ENCODE measurements at regions not wholly inside any gene's neighbourhood (a gene's known extent, or its start where the extent isn't known, plus 50 kb on each side); places are given as distances from the start of the nearest gene placed in this dataset.

DNA sequence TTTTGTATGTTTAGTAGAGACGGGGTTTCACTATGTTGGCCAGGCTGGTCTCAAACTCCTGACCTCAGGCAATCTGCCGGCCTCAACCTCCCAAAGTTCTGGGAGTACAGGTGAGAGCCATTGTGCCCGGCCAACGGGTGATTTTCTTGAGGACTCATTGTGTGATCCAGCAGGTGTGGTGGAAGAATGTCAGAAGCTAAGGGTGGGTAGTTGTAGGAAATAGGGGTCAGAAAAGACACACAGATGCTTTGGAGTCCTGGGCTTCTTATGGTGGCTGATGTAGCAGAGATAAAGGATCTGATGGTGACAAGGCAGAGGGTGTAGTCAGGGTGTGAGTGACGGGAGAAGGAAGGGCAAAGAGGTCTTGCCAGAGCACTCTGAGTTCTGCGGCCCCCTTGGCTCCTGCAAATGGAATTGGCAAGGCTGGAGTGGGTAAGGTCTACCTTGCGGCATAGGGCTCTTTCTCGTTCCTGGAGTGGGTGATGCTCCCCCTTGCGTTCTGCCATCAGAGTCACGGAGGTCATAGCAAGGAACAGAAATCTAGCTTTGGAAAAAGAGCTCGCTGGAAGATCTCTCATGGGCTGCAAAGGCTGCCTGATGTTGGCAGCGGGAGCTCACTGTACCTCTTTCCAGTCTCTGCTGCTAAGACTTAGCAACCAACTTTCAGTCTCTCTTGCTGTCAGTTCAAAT lies 97.2 kb downstream of the SREK1 start:
- H3K27me3 Mint-ChIP-seq (ENCODE audit: low read depth, unreplicated experiment) = peaks cover 12% of the 10 kb centered on the region
- Histone ChIP-seq H4K20me1 (ENCODE audit: insufficient read depth, low read length) (no peaks in the 10 kb centered on the region), H3K27ac (ENCODE audit: low read depth, low read length) (no peak overlapping the region), H3K9ac (ENCODE audit: low read length) (no peak overlapping the region), H3K4me1 (ENCODE audit: insufficient read depth, low read length) (peaks cover 15% of the 10 kb centered on the region), H3K27me3 (ENCODE audit: insufficient read depth, low read length) (no peaks in the 10 kb centered on the region), H3K4me3 (ENCODE audit: insufficient read depth, low read depth, low read length) (no peak overlapping the region), H3K4me2 (ENCODE audit: low read length) (no peak overlapping the region), H3K79me2 (ENCODE audit: insufficient read depth, low read length) (no peaks in the 10 kb centered on the region), H3K9me3 (ENCODE audit: insufficient read depth, low read depth, low read length) (no peaks in the 10 kb centered on the region), H2AFZ (ENCODE audit: low read depth, low read length) (no peak overlapping the region), H3K36me3 (ENCODE audit: insufficient read depth, low read length) (no peaks in the 10 kb centered on the region)
- H3K9me3 Mint-ChIP-seq (ENCODE audit: unreplicated experiment) = no peaks in the 10 kb centered on the region
- DNase-seq (ENCODE audit: low read depth) (no peak), FAIRE-seq (no peak)
- no peak overlapping the region for H3K27ac Mint-ChIP-seq (ENCODE audit: unreplicated experiment)
- no peak overlapping the region for H3K4me3 Mint-ChIP-seq (ENCODE audit: unreplicated experiment)
- no peak for TF ChIP-seq EZH2 (IDR thresholded peaks at IDR 0.05; ENCODE audit: insufficient read depth, low read length)
- TF ChIP-seq CTCF (IDR thresholded peaks at IDR 0.05; ENCODE audit: insufficient read depth, low read depth, low read length) = no peak
- no peaks in the 10 kb centered on the region for H3K36me3 Mint-ChIP-seq (ENCODE audit: low read depth, unreplicated experiment)
- no peaks in the 10 kb centered on the region for H3K4me1 Mint-ChIP-seq (ENCODE audit: low read depth, unreplicated experiment)

GRCh38 chr5:66242050-66242715 lies 98.1 kb downstream of the SREK1 start:
- no peaks in the 10 kb centered on the region for H3K79me2 ChIP-seq (ENCODE audit: insufficient read depth, low read length)
- no peak overlapping the region for H3K4me3 ChIP-seq (ENCODE audit: insufficient read depth, low read depth, low read length)
- no peak overlapping the region for H2AFZ ChIP-seq (ENCODE audit: low read depth, low read length)
- DNase-seq (ENCODE audit: low read depth) (peak; percentile 19), FAIRE-seq (no peak)
- H3K27me3 ChIP-seq (ENCODE audit: insufficient read depth, low read length) = no peaks in the 10 kb centered on the region
- no peak overlapping the region for H3K27ac Mint-ChIP-seq (ENCODE audit: unreplicated experiment)
- no peaks in the 10 kb centered on the region for H3K4me1 Mint-ChIP-seq (ENCODE audit: low read depth, unreplicated experiment)
- H3K27me3 Mint-ChIP-seq (ENCODE audit: low read depth, unreplicated experiment) = peaks cover 12% of the 10 kb centered on the region
- H3K9me3 ChIP-seq (ENCODE audit: insufficient read depth, low read depth, low read length) = no peaks in the 10 kb centered on the region
- H3K36me3 Mint-ChIP-seq (ENCODE audit: low read depth, unreplicated experiment) = no peaks in the 10 kb centered on the region
- no peak overlapping the region for H3K4me3 Mint-ChIP-seq (ENCODE audit: unreplicated experiment)
- H3K36me3 ChIP-seq (ENCODE audit: insufficient read depth, low read length) = no peaks in the 10 kb centered on the region
- H3K9me3 Mint-ChIP-seq (ENCODE audit: unreplicated experiment) = no peaks in the 10 kb centered on the region
- no peak for TF ChIP-seq EZH2 (IDR thresholded peaks at IDR 0.05; ENCODE audit: insufficient read depth, low read length)
- TF ChIP-seq CTCF (IDR thresholded peaks at IDR 0.05; ENCODE audit: insufficient read depth, low read depth, low read length) = no peak
- peak overlapping the region; percentile 49 for H3K4me2 ChIP-seq (ENCODE audit: low read length)
- no peak overlapping the region for H3K27ac ChIP-seq (ENCODE audit: low read depth, low read length)
- H4K20me1 ChIP-seq (ENCODE audit: insufficient read depth, low read length) = no peaks in the 10 kb centered on the region
- H3K4me1 ChIP-seq (ENCODE audit: insufficient read depth, low read length) = peaks cover 23% of the 10 kb centered on the region
- no peak overlapping the region for H3K9ac ChIP-seq (ENCODE audit: low read length)

- H3K4me1 Mint-ChIP-seq (ENCODE audit: low read depth, unreplicated experiment) = peaks cover 5% of the 10 kb centered on the region
- H3K9me3 Mint-ChIP-seq (ENCODE audit: unreplicated experiment) = no peaks in the 10 kb centered on the region
- H3K27ac Mint-ChIP-seq (ENCODE audit: unreplicated experiment) = no peak overlapping the region
- Histone ChIP-seq H3K4me3 (ENCODE audit: insufficient read depth, low read depth, low read length) (no peak overlapping the region), H3K79me2 (ENCODE audit: insufficient read depth, low read length) (no peaks in the 10 kb centered on the region), H3K9me3 (ENCODE audit: insufficient read depth, low read depth, low read length) (no peaks in the 10 kb centered on the region), H3K4me2 (ENCODE audit: low read length) (peak overlapping the region; percentile 70), H3K36me3 (ENCODE audit: insufficient read depth, low read length) (no peaks in the 10 kb centered on the region), H3K27ac (ENCODE audit: low read depth, low read length) (peak overlapping the region; percentile 79), H3K27me3 (ENCODE audit: insufficient read depth, low read length) (no peaks in the 10 kb centered on the region), H3K4me1 (ENCODE audit: insufficient read depth, low read length) (peaks cover 29% of the 10 kb centered on the region), H4K20me1 (ENCODE audit: insufficient read depth, low read length) (no peaks in the 10 kb centered on the region), H2AFZ (ENCODE audit: low read depth, low read length) (no peak overlapping the region), H3K9ac (ENCODE audit: low read length) (no peak overlapping the region)
- no peak overlapping the region for H3K4me3 Mint-ChIP-seq (ENCODE audit: unreplicated experiment)
- TF ChIP-seq CTCF (IDR thresholded peaks at IDR 0.05; ENCODE audit: insufficient read depth, low read depth, low read length) (no peak), EZH2 (IDR thresholded peaks at IDR 0.05; ENCODE audit: insufficient read depth, low read length) (no peak)
- H3K36me3 Mint-ChIP-seq (ENCODE audit: low read depth, unreplicated experiment) = no peaks in the 10 kb centered on the region
- FAIRE-seq (peak; percentile 39), DNase-seq (ENCODE audit: low read depth) (peak; percentile 78)
- H3K27me3 Mint-ChIP-seq (ENCODE audit: low read depth, unreplicated experiment) = peaks cover 4% of the 10 kb centered on the region
Observed at GRCh38 chr5:66246608-66247007, 102.5 kb downstream of the SREK1 start.

All from astrocyte (in vitro differentiated cells and primary cell).